Activated CD4-positive, CD25-positive, alpha-beta regulatory T cell treated with anti-CD3 and anti-CD28 coated beads, Interleukin-2, amount 50 U/mL, for 72 hours (primary cell): ENCODE measurements at regions not wholly inside any gene's neighbourhood (a gene's known extent, or its start where the extent isn't known, plus 50 kb on each side); places are given as distances from the start of the nearest gene placed in this dataset.
"Not testable (repeated sequence)": the region's sequence is repeated elsewhere in the genome, so short reads cannot be mapped to it uniquely, and the experiment has no call there.

Source experiments
- DNase-seq: peaks from one replicate; pipeline ENCODE4 v3.0.0; 2021

DNA sequence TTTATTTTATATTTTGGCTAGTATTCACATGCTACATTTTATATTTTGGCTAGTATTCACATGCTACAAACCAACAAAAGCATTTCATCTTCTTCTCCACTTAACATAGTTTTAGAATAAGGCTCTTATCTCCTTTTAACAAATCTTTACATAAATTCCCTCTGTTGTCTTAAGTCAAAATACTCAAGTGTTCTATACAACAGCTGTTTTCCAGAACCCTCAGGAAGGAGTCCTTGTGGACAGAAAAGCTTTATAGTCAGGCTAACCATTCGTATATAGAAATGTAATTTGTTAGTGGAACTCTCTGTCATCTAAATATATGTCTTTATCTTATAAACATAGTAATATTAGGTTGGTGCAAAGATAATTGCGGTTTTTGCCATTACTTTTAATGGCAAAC, 191.0 kb upstream of the FLRT2 start:
- no peak for DNase-seq

- no peak for DNase-seq
Measured at GRCh38 chr14:85342858-85343607, 186.9 kb upstream of the FLRT2 start.

DNA sequence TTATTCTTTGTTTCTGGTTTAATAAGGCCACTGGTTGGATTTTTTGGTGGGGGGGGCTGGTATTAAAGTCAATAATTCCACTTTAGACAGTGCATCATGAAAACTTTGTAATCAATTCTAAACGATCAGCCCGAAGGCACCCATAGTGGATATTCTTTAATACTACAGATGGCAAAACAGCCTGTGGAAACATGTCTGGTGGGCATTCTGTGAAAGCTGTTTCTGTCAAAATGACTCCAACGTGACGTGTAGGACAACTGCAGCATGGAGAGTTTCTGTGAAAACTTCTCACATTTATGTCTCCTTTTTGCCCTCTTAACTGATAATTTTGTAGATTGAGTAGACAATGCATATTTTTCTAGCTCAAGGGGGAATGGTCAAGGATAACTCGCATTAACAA, 185.8 kb upstream of the FLRT2 start:
- no peak for DNase-seq

- no peak for DNase-seq
Measured at GRCh38 chr14:85344847-85345570, 184.9 kb upstream of the FLRT2 start.

DNA sequence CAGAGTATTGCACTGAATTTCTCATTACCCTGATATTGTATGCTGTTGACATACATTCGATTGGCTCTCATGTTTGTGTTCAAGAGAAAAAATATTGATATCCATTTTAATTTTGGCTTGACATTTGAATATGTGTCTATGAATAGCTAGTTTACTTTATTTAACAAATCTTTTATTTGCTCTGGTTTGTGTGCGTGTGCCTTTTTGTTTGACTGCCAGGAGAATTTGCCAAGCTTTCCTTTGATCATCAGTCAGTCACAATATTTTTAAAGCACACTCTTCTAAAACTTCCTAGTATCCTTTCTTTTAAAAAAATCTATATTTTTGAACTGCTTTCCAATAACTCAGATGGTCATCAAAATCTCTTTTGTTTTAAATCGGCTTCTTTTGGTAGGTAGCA, 179.3 kb upstream of the FLRT2 start:
- no peak for DNase-seq

DNA sequence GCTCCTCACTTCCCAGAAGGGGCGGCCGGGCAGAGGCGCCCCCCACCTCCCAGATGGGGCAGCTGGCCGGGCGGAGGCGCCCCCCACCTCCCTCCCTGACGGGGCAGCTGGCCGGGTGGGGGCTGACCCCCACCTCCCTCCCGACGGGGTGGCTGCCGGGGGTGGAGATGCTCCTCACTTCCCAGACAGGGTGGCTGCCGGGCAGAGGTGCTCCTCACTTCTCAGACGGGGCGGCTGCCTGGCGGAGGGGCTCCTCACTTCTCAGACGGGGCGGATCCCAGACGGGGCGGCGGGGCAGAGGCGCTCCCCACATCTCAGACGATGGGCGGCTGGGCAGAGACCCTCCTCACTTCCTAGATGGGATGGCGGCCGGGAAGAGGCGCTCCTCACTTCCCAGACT, 177.4 kb upstream of the FLRT2 start:
- not testable (repeated sequence) for DNase-seq

- no peak for DNase-seq
Measured at GRCh38 chr14:85357120-85357519, 172.8 kb upstream of the FLRT2 start.

- DNase-seq: no peak
Measured at GRCh38 chr14:85358136-85358785, 171.7 kb upstream of the FLRT2 start.

- DNase-seq: no peak
Measured at GRCh38 chr14:85359505-85359904, 170.4 kb upstream of the FLRT2 start.

GRCh38 chr14:85363358-85363757, 166.6 kb upstream of the FLRT2 start:
- DNase-seq: no peak

DNA sequence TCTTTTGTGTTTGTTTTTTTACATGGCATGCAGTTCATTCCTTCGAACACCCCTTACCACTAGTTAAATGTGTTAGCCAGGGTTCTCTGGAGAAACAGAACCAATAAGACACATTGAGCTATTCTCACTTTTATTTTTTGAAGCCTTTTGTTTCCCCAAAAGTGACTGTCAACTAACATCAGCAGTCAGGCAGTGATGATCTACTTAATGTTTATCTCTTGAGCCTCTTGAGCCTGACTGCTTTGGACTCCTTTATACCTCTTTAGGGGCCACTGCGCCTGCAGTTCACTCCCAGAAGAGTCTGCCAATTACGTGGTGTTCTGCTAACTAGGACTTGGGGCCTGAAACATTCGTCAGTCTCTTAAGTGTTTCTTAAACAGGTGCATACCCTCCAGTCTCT, 163.7 kb upstream of the FLRT2 start:
- no peak for DNase-seq

- no peak for DNase-seq
Measured at GRCh38 chr14:85380881-85381280, 149.1 kb upstream of the FLRT2 start.

DNA sequence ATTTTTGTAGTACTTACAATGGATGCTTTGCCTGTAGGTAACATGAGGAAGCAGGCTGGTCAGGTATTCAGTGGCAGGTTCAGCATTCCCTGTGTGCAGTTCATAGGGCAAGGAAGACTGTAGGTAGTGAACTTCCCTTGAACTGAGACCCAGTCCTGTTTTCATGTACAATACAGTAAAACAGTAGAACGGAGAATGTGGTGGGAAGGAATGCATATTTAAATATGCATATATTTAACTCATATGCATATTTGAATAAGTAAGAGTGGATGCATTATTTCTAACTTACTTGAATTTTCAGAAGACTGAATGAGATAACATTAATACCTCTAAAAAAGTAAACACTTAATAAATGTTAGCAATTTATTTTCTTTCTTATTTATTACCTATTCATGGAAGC, 147.6 kb upstream of the FLRT2 start:
- no peak for DNase-seq

GRCh38 chr14:85387181-85387580, 142.8 kb upstream of the FLRT2 start:
- DNase-seq: no peak

DNA sequence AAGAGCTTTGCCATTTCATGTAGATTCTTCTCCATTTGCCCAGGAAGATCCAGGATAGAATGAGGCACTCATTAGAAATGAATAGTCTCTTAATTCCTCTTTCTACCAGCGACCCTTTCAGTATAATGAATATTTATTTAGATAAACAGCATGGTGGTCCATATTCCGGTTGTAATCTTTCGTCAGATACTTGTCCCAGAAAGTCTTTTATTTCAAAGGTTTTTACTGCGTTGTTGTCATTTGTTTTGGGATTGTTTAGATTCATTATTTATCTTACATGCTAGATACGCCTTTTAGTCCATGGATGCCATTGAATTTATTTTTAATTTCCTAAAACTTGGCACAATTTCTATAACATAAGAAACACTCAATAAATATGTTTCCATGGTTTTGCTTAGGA, 139.7 kb upstream of the FLRT2 start:
- DNase-seq: no peak

GRCh38 chr14:85391455-85391854, 138.5 kb upstream of the FLRT2 start:
- no peak for DNase-seq

- DNase-seq: no peak
Measured at GRCh38 chr14:85391892-85392291, 138.1 kb upstream of the FLRT2 start.

DNA sequence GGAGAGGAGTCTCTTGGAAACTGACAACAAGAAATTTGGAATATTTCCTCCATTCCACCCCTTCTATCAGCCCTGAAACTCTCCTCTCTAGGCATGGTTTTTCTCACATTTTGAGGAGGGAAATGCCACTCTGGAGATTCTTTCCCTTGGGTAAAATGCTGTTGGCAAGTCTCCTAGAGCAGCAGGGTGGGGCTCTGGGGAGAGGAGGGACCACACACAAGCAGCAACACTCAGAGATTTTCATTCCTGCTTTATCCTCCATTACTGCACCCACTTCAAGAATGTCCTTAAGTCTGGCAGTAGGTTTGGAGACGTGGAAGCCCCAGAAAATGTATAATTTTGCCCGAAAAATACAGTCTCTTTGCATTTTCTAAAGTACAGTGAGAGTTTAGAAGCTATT, 130.8 kb upstream of the FLRT2 start:
- DNase-seq: no peak

DNA sequence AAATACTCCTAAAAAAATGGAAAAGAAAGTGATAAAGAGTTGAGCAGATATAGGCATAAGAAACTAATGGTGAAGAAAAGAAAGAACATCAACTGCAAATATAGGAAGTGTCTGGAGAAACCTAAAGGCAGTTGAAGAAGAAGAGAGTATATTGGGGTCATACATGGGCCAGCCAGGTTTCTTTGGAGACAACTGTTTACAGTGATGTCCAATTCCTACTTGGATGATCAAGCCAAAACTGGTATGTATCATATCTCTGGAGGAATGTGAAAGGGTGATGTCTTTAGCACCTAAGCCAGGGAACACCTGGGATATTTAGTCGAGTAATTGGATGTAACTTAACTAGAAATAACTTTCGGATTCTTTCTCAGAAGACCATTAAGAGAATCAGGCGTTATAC, 129.3 kb upstream of the FLRT2 start:
- DNase-seq: no peak

GRCh38 chr14:85401384-85401783, 128.6 kb upstream of the FLRT2 start:
- no peak for DNase-seq

DNA sequence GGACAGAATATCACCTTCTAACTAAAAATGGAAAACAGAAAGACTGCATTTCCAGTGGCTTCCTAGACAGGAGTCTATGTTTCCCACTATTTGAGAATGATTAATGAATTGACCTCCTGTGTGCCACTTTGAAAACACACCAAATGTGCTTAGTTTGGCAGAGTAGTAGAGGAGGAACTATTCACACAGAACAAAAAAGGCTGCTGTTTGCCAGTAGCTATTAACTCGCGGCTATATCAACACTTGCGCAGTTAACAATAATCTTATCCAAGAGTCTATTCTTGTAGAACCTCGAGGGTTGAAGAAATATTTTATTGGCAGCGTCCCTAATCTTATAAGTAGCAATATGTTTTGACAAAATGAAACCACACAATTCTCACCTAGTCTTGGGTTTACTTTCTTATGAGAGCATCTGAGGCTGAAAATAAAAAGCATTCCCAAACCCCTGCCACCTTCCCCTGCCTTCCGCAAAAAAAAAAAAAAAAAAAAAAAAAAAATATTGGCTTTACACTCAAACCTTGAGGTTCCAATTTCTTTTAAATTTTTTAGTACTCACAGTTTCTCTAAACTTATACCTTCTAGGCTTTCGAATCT, 127.3 kb upstream of the FLRT2 start:
- no peak for DNase-seq

DNA sequence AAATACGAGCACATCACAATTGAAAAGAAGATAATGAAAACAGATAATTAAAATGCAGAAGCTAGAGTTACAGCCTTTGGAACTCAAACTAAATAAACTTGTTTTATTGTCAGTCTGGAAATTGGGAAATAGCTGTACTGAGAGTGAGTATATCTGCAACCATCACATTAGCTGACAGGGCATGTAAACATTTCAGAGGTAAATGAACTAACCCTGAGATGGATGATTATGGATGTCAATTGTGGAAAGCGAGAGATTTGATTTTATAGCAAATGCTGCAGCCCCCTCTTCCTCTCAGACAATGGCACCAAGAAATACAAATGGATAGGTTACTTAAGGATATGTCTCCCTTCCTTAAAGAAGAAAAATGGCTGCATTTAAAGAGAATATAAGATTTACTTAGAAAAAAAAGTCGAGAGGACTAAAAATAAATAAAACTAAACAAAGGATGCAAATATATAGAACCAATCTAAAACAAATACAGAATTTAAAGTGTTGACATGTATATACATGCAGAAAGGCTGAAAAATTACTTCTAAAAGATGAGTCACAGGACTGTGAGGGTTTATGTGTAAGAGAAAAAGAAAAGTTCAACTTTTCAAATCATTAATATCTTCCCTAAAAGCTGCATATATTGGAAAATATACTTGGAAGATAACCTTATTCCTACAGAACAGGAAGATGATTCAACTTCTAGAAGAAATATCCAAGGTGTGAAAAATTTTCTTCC, 120.3 kb upstream of the FLRT2 start:
- DNase-seq: no peak

DNA sequence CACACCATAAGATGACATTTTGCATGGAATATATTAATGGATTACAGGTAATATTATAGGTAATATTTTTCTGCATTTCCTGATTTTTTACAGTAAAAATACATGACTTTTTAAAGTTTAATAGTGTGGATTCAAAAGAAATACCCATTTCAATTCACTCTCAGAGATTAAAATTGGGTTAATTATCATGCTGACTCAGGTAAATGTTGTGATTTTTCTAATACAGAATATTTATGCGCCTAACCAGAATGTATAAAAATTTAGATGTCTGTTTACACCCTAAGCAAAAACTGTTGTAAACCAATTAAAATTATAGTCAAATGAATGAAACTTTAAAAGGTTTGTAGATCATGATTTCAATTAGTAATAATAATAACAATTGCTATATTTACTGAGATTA, 117.2 kb upstream of the FLRT2 start:
- DNase-seq: no peak
